ENCODE measurements at regions not wholly inside any gene's neighbourhood (a gene's known extent, or its start where the extent isn't known, plus 50 kb on each side); places are given as distances from the start of the nearest gene placed in this dataset.

DNA sequence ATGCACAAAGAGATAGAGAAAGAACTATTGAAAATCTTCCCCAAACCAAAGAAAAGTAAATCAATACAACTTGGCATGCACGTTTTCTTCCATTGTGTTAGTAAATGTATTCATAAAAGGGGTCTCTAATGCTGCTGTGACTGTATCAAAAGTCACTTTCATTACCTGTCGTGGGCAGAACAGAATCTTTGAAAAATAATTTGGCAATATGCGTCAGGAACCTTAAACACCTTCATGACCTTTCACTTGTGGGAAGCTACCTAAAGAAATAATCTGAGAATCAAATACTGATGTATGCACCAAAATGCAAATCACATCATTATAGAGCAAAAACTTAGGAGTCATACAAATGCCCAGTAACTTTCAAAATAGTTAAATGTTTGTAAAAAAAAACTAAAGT, 105.3 kb downstream of the ARL4C start:
- TF ChIP-seq EZH2 (IDR thresholded peaks at IDR 0.05) (no peak), POLR2AphosphoS5 (IDR thresholded peaks at IDR 0.05; ENCODE audit: borderline replicate concordance, low read depth, low read length) (no peak)
